Left renal cortex interstitium (tissue), 4 donors: ENCODE measurements at regions not wholly inside any gene's neighbourhood (a gene's known extent, or its start where the extent isn't known, plus 50 kb on each side); places are given as distances from the start of the nearest gene placed in this dataset.

Experiments used
- DNase-seq, 4 donors: peaks; one replicate each; pipeline ENCODE4 v3.0.0-alpha.2; 2013; ENCODE audit warnings: low read depth in 4 of 4, low spot score in 2 of 4, missing footprints in 1 of 4

DNA sequence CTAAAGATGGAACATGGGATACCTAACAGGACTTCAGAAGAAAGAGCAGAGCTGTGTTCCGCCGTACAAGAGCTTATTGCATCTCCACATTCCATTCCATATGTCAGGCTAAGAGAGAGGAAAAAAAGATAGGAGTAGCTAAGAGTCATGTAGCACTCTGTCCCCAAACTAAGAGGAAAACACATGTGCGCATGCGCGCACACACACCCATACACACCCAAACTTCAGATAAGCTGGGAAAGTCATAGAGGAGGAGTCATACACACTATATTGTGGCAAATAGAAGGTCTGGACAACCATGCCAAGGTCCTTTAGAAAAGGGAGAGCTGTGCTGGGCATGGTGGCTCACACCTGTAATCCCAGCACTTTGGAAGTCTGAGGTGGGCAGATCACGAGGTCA lies 132.4 kb downstream of the RAB11FIP2 start:
- no peak for DNase-seq

DNA sequence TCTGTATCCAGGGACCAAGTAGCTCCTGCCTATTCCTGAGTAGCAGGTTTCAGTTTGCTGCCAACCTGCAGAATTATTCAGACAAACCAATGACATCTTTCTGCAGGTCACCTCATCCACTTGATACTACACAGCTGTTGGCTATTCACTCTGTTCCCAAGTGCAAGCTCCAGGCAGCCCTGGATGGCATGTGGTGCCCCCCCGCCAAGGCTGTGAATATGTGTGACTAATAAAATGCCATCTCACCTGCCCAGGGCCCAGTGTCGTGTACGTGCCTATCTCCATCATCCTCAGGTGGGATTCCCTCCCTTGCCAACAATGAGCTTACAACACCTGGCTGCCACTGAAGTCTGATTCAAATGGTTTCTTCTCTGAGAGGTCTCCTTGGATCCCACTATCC lies 125.8 kb downstream of the RAB11FIP2 start:
- no peak for DNase-seq

DNA sequence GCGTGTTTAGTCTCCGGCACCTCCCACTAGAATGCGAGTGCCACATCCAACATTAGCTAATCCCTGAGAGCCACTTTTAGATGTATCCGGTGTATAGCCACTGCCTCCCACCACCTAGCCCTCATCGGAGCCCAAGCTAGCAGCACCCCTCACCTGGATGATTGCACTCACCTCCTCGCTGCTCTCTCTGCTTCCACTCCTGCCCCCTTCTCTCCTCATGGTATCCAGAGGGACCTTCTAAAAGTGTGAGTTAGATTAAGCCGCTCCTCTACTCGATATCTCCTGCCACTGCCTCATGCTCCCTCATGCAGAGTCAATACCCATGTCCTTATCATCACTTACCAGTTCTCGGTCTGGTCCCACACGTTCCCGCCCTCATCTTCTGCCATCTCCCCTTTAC lies 125.3 kb downstream of the RAB11FIP2 start:
- DNase-seq: no peak

DNA sequence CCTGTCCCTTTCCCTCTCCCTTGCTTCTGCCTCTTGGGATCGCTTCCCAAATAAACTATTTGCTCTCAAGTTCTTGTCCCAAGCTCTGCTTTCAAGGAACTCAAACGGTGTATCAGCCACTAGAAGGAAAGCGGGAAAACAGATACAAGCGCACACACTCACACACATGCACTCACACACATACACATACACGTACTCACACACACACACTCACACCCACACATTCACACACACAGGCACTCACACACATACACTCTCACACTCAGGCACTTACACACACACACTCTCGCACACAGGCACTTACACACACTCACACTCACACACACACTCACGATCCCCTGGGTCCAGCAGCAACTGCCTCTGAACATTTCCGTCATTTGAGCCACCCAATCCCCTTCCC lies 121.9 kb downstream of the RAB11FIP2 start:
- DNase-seq: no peak

DNA sequence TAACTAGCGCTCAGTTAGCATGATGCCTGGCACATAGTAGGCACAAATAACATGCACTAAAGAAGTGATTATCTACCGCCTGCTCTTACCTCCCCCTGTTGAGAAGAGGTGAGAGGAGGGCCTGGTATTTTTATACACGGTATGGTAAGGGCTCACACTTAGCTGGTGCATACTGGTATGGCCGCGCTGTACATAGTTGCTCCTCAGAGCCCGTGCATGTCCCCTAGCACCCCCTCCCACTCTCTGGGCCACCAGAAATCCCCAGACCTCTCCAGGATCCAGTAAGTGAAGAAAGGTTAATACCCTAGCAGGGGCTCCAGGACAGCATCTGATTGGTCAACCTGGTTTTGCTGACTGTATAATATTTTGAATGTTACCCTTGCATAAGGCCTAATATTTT lies 121.4 kb downstream of the RAB11FIP2 start:
- no peak for DNase-seq

DNA sequence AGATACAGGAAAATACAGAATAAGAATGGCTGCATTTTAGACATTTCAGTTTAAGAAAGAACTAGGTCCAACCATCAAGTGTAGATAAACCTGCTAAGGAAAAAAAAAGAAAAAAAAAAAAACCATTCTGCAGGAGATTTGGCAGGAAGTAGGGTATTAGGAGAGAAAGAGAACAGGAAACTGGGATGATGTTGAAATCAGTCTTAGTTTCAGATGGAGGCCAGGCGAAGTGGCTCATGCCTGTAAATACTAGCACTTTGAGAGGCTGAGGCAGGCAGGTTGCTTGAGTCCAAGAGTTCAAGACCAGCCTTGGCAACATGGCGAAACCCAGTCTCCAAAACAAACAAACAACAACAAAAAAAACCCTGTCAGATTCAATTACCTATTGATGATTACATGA lies 120.2 kb downstream of the RAB11FIP2 start:
- DNase-seq: no peak

DNA sequence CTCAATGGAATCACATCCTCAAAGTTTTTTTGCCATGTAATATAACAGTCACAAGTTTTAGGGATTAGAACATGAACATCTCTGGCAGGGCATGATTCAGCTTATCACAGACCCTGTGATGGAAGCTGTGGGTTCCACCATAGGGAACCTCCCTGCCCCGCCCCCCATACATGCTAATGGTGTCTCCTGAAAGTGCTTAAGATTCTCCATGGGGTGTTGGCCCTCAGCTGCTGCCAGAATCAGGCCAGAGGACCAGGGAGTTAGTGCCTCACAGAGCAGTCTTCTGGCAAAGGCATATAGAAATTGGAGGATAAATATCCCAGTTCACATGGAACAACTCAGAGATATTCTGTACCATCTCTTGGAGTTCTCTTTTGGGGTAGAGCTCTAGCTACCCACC lies 119.4 kb downstream of the RAB11FIP2 start:
- DNase-seq: no peak

DNA sequence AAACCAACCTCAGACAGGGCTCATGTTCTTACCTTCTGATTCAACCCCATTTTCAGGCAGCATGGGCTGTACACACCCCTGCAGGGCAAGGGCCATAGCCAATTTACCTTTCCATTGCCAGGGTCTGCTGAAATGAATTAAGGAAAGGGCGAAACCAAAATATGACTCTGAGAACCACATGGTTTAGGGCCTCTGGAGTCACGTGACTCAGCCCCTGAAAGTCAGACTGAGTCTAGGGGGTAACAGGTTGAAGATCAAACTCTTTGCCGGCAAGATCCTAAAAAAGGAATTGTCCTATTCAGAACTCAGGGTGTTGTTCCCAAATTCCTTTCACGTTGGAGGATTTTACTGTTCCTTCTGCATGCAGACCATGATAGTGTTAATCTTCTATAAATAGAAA lies 118.9 kb downstream of the RAB11FIP2 start:
- DNase-seq: no peak

DNA sequence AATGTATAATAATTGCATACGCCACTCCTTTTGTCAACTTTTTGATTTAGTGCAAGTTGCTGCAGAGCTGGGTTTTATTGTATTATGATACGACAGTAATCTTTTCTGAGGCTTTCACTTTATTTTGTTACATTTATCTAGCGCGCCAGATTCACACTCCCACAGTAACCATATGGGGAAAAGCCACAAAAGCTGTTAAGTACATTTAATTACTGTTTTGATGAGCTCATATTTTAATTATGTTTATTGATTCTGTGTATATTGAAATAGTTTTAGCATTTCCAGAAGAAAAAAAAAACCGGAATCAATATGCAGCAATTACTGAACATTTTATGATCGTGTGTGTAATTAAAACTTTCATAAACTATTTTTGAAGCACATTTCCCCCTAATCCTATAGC lies 118.5 kb downstream of the RAB11FIP2 start:
- no peak for DNase-seq

DNA sequence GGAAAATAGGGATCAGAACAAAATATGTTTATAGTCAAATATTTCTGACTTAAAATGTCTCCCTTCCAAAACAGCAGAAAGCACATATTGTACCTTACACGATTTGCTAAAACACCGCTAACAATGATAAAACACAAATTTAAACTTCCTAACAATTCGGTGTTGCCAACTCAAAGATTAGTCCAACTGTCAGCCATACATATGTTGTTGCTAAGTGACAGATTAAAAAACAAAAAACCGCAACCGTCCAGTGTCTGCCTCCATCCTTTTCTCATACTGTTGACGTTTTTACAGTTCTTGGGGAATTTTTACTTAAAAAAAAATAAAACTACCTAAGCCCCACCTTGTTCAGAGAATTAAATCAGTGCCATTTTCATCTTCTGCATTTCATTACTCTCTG lies 118.0 kb downstream of the RAB11FIP2 start:
- DNase-seq: no peak

DNA sequence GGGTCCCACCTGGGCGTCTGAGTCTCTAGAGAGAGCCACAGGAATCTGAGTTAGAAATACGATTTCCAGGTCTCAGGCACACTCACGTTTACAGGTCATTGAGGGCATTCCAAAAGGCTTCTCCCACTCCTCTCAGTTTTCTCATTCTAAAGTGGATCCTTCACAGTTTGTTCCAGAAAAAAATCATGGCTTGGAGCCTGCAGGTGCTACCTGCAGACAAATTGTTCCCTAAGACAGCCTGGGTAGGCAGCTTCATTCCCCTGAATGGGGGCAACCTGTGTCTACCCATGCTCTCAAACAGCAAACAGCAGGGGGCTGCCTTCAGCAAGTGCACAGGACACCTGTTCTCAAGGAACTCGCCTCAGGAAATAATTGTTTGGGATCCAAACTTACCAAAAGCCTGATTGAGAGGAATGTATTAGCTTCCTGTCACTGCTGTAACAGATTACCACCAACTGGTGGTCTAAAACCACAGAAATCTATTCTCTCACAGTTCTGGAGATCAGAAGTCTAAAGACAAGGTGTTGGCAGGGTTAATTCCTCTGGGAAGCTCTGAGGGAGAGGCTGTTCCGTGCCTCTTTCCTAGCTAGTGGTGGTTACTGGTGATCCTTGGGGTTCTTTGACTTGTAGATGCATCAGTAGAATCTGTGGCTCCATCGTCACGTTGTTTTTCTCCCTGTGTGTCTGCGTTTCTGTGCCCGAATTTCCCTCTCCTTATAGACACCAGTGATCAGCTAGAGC lies 117.2 kb downstream of the RAB11FIP2 start:
- DNase-seq: no peak

DNA sequence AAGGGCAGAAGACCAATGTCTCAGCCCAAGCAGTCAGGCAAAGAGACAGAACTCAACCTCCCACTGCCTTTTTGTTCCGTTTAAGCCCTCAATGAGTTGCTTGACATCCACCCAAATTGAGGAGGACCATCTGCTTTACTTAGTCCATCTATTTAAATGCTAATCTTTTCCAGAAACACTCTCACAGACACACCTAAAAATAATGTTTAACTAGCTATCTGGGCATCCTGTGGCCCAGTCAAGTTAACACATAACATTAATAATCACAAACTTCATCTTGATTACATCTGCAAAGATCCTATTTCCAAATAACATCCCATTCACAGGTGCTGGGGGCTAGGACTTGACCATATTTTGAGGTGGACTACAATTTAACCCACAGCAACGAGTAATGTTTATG lies 115.7 kb downstream of the RAB11FIP2 start:
- no peak for DNase-seq

DNA sequence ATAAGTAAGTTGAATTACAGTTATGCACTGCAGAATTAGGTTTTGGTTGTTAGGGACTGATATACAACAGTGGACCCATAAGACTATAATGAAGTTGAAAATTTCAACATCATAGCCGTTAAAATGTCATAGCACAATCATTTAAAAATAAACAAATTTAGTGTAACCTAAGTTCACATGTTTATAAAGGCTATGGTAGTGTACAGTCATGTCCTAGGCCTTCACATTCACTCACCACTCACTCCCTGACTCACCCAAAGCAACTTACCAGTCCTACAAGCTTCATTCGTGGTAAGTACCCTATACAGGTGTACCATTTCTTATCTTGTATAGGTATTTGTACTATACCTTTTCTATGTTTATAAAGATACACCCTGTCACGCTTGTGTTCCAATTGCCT lies 113.7 kb downstream of the RAB11FIP2 start:
- DNase-seq: no peak

DNA sequence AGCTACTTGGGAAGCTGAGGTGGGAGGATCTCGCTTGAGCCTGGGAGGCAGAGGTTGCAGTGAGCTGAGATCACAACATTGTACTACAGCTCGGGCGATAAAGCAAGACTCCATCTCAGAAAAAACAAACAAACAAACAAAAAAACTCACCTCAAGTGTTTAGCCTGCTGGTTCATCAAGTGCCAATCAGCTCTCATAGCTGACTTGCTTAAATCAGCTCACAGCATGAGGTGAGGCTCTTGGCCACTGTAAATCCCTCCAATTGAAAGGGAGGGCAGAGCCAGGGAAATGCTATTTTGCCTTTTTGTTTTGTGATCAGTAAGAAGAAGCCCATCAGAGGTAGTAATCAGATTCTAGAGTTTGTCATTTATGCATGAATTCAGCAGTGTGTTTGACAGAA lies 112.3 kb downstream of the RAB11FIP2 start:
- no peak for DNase-seq

DNA sequence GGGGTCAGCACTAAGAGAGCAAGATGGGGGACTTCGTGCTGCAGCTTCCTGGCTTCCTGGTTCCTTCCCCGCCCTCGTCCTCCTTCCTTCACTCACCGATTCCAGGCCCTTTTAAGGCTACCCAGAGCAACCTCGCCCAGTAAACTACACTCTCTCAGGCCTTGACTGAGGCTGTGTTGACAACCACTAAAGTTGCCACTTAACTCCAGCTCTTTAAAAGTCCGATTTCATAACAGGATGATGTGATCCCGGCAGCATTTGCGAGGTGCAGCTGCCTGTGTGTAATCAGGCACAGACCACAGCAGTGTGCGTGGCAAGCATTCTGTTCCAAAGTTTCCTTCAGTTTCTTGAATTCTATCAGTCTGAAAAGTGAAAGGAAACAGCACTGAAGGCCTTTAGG lies 110.6 kb downstream of the RAB11FIP2 start:
- DNase-seq: no peak

DNA sequence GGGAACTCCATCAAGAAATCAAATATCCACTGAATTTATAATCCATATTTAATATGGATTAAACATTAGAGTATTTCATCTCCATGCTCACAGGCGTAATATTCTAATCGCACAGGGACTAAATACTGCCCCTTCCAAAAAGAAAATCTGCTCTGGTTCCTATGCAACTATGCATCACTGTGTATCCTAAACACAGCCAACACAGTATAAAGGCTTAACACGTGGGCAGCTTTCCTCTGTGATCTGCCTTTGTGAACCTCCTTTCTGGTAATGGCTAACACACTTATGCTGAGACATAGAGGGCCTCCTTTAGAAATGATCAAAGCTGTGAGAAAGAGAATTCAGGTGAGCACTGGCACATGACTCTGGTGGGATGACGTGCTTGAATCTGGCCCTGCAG lies 110.2 kb downstream of the RAB11FIP2 start:
- no peak for DNase-seq

DNA sequence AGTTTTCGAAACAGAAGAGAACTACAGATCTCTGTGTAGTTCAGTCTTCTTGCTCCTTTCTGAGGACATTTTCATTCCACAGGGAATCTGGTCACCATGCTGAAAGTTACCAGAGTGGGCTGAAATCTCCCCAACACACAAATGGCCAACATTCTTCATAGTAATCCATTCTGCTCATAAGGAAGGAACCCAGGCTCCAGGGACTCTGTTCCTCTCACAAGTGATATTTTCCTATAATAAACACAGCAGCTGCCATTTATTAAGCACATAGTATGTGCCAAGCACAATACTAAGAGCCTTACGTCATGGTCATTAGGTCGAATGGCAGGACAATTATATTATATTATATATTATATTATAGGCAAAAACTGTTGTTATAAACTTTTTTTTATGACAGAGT lies 109.8 kb downstream of the RAB11FIP2 start:
- no peak for DNase-seq

DNA sequence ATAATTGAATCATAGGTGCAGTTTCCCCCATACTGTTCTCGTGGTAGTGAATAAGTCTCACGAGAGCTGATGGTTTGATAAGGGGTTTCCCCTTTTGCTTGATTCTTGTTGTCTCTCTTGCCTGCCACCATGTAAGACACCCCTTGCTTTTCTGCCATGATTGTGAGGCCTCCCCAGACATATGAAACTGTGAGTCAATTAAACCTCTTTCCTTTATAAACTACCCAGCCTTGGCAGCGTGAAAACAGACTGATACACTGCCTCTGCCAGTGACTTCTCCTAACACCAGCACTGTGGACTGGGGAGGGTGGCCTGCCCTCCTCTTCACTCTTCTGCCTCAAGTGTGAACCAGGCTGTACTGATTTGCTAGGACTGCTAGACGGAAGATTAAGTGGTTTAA lies 108.6 kb downstream of the RAB11FIP2 start:
- no peak for DNase-seq

DNA sequence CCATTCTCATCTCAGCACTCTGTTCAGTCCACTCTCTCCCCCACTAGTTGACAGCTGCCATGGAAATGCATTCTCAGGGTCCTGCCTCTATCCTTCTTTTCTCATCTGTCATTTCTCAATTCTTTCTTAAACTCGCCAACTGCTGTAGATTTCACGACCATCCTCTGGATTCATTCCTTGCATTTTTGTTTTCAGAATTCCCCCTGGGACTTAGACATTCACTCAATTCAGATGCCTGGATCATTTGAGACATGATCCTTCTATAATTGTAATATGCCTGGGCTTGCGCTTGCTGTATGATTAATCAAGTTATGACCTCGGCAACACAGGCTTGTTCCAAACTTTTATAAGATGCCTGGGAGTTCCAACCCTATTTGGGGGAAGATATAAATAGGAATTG lies 104.5 kb downstream of the RAB11FIP2 start:
- no peak for DNase-seq

DNA sequence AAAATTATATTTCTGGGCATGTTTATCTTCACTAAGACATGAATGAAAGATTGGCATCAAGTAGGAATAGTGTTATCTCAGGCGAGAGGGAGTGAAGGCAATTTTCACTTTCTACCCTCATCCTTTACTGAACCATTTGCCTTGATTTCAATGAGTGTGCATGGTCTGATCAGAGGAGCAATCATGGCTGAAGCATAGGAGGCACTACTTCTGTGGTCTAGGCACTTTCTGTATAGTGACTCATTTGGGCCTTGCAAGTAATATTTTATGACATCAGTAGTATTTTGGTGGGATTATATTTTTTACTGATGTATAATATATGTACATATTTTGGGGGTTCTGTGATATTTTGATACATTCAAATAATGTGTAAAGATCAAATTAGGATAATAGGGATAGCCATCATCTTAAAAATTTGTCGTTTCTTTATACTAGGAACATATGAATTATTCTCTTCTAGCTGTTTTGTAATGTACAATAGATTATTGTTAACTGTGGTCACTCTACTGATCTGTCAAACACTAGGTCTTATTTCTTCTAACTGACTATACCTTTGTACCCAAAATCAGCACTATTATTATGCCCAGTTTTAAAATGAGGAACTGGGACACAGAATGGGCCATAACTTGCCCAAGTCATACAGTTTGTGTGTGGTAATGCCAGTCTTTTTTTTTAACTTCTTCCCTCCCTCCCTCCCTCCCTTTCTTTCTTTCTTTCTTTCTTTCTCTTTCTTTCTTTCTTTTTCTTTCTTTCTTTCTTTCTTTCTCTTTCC lies 101.9 kb downstream of the RAB11FIP2 start:
- DNase-seq: no peak

DNA sequence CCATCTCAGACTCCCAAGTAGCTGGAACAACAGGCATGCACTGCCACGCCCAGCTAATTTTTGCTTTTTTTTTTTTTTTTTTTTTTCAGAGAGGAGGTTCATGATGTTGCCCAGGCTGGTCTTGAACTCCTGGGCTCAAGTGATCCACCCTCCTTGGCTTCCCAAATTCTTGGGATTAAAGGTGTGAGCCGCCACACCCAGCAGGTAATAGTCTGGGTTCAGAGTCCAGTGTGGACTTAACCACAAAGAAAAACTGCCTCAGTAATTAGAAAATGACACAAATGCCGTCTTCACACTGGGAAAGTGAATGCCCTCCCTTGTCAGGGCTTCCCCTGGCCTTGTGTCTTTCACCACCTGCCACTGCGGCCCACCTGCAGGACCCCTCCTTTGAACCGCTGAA lies 101.1 kb downstream of the RAB11FIP2 start:
- no peak for DNase-seq

DNA sequence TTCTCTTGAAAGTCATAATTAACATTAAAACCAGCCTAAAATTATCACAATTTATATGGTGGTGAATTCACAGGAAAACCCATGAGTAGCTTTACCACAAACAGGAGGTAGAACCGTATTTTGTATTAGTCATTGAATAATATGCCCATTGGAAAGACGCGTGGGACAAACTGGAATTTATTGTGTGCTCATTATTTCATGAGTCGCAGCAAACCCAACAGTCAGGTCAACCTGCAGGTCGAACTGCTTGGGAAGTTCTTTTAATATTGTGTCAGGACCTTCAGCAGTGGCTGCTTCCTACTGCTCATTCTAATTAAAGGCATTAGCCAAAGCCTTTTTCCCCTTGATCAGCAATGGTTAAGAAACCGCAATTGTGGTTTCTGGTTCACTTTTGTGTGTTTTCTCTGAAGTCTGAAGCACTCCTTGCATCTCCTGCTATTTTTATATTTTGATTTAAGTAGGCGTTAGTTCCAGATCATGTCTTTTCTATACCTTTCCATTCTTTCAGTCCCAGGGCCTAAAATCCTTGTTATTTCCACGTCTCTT lies 100.1 kb downstream of the RAB11FIP2 start:
- no peak for DNase-seq
